ENCODE measurements at regions not wholly inside any gene's neighbourhood (a gene's known extent, or its start where the extent isn't known, plus 50 kb on each side); places are given as distances from the start of the nearest gene placed in this dataset.

- TF ChIP-seq NRF1 (conservative IDR thresholded peaks at IDR 0.05; ENCODE audit: low read depth, low read length) (no peak), CTCF (IDR thresholded peaks at IDR 0.05 in 2 of 3, conservative IDR thresholded peaks at IDR 0.05 in 1 of 3; ENCODE audit: control insufficient read depth in 2 of 3, extremely low read depth in 1 of 3, insufficient read depth in 1 of 3, low read depth in 3 of 3, low read length in 3 of 3) (no peak)
These were observed 60.4 kb upstream of the FOXQ1 start for GRCh38 chr6:1251198-1252155.

Data from GM12878 (cell line).